Kidney tubule cell (primary cell): ENCODE measurements at regions not wholly inside any gene's neighbourhood (a gene's known extent, or its start where the extent isn't known, plus 50 kb on each side); places are given as distances from the start of the nearest gene placed in this dataset.
"Not testable (repeated sequence)": the region's sequence is repeated elsewhere in the genome, so short reads cannot be mapped to it uniquely, and the experiment has no call there.

Experiments used
- DNase-seq: peaks from one replicate; pipeline ENCODE4 v3.0.0-alpha.2; 2018; ENCODE audit warnings: low spot score

DNA sequence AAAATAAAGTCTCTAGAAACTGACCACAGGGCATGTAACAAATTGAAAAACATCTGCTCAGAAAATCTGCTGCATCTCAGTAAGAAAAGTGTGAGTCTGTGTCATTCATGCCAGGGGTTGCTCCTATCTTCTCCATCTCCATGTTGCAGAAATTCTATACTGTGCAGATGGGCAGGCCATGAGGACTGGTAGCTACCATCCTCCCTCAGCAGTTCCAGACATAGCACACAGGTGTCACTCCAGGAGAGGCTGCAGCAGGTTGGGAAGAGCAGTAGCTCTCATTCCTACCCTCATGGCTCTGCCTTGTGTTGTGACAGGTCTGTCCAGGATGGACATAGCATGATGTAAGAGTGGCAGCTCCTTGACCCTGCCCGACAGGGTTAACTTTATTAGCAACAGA lies 173.4 kb downstream of the NDUFS4 start:
- DNase-seq, result no peak

DNA sequence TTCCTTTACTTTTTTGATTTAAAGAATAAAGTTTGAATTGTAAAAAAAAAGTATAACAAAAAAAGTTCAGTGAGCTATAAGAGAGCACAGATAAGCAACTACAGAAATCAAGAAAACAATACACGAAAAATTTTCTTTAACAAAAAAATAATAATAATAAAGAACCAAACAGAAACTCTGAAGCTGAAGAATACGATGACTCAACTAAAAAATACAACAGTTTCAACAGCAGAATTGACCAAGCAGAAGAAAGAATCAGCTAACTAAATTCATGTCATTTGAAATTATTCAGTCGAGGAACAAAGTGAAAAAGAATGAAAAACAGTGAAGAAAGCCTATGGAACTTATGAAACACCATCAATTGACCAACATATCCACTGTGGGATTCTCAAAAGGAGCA lies 177.7 kb downstream of the NDUFS4 start:
- DNase-seq, result no peak

DNA sequence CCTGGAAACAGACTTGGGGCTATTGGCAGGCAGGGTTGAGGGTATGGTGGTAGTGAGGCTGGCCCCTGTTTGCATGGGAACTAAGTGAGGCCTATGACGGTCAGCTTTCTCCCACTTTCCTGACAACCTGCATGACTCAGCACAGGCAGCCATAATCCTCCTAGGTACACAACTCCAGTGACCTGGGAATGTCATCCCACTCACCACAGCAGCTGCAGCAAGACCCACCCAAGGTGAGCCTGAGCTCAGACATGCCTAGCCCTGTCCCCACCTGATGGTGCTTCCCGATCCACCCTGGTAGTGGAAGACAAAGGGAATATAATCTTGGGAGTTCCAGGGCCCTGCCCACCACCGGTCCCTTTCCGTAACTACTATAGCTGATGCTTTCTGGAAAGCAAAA lies 178.7 kb downstream of the NDUFS4 start:
- DNase-seq, result no peak

DNA sequence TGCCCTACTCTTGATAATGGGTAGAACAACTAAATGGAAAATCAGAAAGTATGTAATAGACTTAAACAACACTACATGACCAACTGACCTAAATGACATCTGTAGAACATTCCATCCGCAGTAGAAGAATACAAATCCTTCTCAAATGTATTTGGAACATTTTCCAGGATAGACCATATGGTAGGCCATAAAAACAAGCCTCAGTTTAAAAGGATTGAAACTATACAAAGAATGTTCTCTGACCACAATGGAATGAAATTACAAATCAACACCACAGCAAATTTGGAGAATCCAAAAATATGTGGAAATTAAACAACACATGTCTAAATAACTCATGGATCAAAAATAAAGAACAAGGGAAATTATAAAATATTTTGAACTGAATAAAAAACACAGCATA lies 189.2 kb downstream of the NDUFS4 start:
- DNase-seq, result no peak

DNA sequence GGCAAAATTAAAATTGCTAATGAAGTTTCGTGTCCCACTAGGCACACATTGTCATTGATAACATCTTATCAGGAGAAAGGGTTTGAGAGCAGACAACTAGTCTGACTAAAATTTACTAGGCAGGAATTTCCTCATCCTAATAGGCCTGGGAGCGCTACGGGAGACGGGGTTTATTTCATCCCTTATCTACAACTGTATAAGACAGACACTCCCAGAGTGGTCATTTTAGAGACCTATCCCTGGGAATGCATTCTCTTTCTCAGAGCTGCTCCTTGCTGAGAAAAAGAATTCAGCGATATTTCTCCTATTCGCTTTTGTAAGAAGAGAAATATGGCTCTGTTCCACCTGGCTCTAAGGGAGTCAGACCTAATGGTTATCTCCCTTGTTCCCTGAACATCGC lies 191.8 kb downstream of the NDUFS4 start:
- not testable (repeated sequence) for DNase-seq

DNA sequence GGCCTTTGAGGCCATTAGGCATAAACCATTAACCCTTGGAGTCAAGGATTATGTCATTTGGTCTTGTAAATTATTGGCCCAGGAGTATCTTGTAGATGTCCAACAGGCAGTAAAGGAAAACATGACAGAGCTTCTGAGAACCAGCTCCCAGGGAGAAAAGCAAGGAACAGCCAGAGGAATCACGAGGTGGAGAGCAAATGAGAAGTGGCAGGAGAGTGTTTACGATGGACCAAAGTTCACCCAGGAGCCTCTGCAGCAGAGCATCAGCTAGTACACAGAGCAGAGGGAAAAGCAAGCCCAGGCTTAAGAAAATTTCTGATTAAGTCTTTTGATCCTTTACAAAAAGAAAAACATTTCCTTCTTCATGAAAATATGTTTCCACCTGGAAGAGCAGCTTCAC lies 206.2 kb downstream of the NDUFS4 start:
- no peak for DNase-seq

DNA sequence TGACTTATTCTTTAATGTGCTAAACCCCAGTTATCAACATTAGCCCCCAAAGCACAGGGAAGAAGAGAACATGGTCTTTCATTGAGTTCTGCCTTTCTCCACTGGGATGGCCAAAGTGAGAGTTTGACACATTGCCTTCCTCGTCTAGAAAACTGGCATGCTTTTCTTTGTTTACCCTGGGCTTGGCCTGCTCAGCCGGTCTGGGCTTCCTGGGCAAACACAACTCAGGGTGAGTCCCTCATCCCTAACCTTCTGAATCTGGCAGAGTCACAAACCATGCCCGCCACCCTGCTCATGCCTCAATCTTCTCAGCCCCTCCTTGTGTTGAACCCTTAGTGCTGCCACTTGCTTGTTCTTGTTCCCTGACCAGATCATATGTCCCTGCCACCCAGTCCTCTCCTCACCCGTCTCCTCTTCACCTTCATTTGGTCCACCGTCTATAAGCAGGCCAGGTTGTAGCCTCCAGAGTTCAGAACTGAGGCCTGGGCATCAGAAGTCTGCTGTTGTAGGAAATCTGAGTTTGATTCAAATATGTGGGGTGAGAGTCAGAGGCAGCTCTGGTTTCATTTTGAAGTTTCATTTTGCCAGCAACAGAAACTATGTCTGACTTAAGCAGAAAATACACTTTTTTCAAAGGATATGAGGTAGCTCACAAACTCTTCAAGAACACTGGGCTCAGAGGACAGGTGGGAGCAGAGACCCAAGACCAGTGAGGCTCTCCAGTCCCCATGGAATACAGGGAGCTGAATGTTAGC lies 217.6 kb downstream of the NDUFS4 start:
- DNase-seq, result no peak

DNA sequence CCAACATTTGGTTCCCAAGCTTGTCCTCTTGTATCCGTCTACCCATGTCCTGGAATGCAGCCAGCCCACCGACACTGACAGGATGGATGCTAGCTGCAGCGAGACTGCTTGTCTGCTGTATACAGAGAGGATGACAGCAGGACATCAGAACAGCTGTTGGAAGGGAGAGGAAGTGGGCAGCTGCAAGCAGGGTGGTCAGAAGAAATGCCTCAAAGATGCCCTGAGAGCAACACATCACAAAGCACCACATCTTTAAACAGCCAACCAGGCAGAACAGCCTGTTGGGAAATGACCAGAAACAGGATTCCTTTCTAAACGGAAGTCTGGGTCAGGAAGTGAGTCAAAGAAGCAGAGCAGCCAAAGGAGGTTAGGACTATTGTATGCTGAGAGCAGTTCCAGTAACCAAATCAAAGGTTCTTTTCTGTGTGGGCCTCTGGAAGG lies 219.1 kb downstream of the NDUFS4 start:
- peak; percentile 70 for DNase-seq

DNA sequence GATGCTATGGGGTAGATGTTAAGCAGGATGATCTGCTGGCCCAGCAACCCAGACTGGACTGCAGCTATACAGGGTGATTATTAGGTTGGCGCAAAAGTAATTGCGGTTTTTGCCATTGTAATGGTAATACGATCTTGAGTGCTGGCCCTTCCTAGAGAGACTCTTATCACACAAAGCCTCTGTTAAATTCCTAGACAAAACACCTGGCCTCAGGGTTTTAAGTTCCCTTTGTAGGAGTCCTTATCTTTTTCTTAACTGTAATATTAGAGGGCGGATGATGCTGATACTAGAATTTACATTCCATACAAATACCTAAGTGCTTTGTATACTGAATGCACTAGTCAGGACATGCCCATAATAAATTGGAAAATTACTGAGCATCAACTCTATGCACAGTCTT lies 222.2 kb downstream of the NDUFS4 start:
- DNase-seq, result no peak

DNA sequence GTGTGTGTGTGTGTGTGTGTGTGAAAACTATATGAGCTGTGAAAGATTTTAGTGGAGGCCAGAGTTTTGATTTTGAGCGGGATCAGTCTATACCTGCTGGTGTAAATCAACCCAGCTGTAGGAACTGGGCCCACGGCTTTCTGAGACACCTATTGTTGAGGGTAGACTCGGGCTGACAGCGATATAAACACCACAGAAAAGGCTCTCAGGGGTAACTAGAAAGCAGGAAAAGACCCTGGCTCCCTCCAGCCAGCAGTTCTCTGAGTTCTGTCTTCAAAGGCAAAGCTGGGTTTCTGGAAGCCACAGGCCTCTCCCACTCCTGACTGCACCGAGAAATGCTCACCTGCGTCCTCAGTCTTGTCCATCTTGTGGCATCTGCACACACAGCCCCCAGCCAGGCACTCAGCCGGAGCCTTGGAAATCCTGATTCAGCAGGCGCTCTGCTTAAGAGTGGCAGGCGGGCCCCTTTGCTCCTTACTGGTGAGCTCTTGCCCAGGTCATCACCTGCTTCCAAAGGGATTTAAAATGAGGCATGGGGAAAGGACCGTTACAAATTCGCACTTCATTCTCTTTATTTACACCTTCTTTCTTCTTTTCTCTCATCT lies 223.3 kb downstream of the NDUFS4 start:
- DNase-seq, result no peak

DNA sequence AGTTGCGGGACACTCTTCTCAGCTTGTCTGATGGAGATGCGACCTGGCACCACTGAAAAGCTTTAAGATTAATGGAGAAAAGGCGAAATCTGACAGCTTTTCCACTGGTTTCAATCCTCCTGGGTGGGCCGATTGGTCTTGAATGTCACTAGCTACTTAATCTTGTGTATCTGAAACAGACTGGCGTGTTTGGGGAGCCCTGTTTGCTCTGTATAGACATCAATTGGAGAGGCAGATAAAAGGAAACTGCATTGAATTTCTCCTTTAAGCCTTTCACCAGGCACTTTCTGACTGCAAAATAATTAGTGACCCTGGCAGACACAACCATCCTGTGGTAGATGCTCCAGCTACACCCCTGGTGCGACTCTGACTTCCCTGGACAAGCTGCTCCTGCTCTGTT lies 224.2 kb downstream of the NDUFS4 start:
- no peak for DNase-seq

DNA sequence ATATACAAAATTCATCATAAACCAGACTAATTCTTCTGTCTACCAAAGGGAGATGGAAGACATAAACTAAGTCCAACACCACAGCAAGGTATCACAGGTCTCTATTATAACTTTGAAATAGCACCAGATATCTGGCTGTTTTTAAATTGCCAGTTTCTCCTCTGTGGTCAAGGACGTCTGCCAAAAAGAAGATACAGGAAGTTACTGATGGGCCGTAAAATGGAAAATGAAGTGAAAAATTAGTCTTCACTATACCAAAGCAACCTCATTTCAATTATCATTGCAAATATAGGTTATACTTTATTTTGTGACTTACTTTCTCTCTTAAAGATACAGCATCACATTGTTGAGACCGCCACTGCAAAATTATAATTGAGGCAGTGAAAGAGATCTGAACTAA lies 225.5 kb downstream of the NDUFS4 start:
- no peak for DNase-seq

DNA sequence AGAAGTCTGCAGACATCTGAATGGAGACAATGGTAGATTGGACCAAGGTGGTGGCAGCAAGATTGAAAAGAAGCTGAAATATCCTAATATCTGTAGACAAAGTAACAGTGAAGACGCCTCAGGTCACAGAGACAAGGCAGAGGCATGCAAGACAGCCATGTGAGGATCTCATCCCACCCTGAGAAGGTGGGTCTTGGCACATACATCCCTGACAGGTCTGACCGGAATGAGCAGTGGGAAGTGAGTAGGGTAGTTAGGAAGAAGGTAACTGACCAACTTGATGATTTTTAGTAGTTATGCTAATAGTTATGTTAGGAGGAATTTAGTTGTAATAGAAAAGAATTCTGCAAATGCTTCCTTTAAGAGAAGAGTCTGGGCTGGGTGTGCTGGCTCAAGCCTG lies 229.6 kb downstream of the NDUFS4 start:
- DNase-seq, result no peak

DNA sequence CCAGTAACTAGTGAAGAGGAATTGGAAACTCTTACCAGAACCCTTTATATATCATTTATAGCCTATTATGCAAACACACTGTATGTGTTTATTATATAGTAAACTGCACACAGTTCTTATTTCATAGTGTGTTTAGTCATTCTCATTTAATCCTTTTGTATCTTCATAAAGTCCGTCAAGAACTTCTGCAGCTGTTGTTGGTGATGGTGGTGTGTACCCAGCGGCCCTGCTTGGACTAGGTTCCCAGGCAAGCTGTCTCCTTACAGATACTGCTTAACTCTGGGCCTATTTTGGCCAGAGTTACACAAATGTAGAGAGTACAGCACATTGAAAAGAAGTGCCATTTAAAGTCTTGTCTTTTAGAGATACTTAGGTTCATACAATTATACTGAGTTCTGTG lies 231.9 kb downstream of the NDUFS4 start:
- no peak for DNase-seq

DNA sequence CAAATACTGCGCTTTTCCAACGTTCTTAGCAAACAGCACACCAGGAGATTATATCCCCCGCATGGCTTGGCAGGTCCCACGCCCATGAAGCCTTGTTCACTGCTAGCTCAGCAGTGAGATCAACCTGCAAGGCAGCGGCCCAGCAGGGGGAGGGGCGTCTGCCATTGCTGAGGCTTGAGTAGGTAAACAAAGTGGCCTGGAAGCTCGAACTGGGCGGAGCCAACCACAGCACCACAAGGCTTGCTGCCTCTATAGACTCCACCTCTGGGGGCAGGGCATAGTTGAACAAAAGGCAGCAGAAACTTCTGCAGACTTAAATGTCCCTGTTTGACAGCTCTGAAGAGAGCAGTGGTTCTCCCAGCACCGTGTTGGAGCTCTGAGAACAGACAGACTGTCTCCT lies 239.2 kb downstream of the NDUFS4 start:
- not testable (repeated sequence) for DNase-seq

DNA sequence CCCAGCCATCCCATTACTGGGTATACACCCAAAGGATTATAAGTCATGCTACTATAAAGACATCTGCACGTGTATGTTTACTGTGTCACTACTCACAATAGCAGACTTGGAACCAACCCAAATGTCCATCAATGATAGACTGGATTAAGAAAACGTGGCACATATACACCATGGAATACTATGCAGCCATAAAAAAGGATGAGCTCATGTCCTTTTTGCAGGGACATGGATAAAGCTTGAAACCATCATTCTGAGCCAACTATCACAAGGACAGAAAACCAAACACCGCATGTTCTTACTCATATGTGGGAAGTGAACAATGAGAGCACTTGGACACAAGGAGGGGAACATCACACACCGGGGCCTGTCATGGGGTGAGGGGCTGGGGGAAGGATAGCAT lies 248.0 kb downstream of the NDUFS4 start:
- DNase-seq, result not testable (repeated sequence)

DNA sequence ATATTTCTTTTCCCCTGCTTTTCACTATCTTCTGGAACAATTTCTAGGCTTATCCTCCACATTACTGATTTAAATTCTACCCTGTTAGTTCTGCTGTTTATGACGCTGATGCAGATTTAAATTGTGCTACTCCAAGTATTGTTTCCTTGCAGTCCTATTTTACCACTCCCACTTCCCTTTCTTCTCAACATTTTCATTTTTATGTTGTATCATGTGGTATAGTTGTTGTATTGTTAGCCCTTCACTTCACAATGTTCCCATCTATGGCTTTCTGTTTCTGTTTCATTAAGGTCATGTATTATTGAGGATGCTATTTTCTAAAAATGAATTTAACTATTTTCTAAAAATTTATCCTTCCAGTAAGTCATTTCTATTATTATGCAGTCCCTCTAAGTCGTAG lies 254.4 kb downstream of the NDUFS4 start:
- DNase-seq, result no peak

DNA sequence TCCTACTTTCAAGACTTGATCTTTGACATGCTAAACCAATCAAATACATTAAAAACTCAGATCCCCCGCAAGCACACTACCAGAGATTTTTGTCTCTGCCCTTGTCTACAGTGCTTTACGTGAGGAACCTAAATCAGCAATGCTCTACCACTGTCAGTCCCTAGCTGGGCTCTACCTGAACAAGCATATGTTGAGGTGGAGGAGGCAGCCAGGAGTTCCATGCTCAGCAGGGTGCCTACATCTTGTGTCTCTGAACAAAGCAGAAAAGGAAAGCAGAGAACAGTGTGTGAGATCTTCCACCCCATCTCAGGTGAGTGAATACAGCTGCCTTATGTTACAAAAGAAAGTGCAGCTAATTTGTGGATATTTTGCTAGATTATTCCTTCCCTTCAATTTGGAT lies 255.0 kb downstream of the NDUFS4 start:
- DNase-seq, result no peak

DNA sequence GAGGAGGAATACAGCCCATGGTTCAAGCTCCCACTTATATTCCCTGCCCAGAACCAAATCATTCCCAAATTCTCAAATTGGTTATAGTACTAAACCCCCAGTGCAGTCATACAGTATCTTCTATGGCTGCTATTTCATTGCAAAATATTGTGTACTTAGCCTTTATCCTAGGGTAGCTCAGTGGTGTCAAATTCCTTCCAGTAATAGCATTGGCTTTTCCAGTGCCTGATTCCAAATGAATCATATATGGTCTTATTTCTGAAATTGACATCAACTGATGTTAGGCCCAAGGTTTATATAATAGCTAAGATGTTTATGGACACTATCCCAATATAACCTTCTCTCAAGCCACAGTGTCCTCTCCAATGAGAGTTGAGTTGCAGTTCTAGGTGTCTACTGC lies 256.7 kb downstream of the NDUFS4 start:
- DNase-seq, result no peak

DNA sequence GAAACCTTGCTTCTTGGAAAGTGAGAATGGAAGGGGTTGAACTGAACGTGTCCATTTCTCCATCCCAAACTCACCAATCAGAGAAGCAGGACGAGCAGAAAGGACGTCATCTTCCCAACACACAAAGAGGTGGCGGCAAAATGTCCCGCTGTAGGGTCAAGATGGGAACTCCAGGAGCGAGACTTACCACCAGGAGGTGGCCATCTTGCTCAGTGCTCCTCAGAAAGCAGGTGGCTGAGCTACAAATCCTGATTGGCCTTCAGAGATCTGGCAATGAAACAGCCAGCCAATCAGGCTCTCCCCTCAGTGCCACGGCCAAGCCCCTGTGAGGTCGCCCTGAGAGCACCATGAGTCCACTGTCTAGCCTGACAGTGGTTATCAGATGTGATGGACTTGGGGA lies 259.0 kb downstream of the NDUFS4 start:
- no peak for DNase-seq

DNA sequence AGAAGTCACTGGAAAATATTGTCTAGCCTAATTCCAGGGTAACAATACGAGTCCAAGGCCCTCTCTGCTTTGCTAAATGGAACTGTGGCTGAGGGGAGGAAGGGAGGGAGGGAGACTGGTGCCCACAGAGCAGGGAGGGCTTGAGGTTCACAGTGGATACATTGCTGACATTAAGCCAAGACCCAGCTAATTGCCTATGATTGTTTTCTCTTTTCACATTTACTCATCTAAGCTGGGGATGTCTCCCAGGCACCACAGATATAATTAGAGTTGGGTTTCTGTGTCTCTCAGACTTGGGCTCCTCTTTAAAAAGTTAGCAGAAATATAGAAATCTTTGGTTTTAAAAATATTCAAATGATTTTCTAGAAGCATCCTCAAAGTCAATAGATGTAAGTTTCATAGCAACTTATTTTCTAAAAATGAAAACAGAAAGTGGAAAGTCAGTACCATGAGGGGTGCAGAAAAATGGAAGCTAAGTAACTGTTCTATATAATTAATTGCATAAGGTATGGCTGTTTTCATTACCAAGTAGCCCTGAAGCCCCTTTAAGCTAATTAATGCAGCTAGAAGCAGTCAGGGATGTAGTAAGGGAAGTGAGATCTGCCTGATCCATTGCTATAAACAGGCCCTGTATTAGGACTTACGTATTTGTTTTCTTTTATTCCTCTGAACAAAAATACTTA lies 259.8 kb downstream of the NDUFS4 start:
- no peak for DNase-seq

DNA sequence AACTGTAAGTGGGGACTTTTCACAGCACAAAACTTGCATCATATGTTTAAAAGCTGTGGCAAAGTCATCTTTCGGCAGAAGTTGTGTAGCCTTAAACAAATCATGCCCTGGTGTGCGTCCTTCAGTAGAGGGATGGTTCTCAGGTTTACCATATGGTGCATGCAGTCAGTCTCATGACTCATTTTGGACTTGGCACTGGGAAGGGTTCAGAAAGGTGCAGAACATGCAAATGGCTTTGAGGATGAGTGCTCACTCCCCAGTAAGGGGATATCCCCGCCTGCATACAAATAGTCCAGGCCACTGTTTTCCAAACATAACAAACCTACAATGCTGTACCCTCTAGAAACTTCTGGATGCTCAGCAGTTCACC lies 260.3 kb downstream of the NDUFS4 start:
- DNase-seq, result no peak

DNA sequence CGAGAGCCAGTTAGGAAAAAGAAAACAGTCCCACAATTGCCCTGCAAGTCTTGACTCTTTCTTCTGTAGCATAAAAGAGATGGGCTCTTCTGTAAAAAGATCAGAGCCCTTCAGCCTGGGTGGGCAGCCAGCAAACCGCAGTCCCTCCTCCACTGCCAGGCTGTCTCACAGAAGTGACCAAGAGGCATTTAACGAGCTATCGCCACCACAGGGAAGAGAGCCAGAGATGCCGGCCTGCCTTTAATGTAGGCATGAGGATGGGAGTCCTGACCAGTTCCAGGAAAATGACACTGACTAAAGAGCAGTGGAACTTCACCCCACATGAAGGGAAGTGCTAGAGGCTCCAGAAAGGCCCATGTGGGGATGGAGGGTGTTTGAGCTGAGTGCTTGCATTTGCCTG lies 264.6 kb downstream of the NDUFS4 start:
- no peak for DNase-seq

DNA sequence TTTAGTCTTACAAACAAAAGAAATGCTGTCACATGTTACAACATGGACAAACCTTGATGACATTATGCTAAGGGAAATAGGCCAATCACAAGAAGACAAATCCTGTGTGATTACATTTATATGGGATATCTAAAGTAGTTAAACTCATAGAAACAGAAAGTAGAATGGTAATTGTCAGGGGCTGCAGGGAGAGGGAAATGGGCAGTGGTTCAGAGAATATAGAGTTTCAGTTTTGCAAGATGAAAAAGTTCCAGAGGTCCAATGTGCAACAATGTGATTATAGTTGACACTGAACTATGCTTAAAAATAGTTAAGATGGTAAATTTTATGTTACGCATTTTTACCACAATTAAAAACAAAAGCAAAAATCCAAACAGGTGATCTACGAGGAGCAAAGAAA lies 265.5 kb downstream of the NDUFS4 start:
- DNase-seq, result no peak
